Gastrocnemius medialis (tissue), 4 donors: ENCODE measurements at regions not wholly inside any gene's neighbourhood (a gene's known extent, or its start where the extent isn't known, plus 50 kb on each side); places are given as distances from the start of the nearest gene placed in this dataset.

Experiments
- ATAC-seq, 2 donors: fragments of 150-250 bp; one replicate each; pipeline ENCODE4 v1.9.1; 2016
- DNase-seq, 2 donors: peaks; one replicate each; pipeline ENCODE4 v3.0.0-alpha.2; 2019
- H3K27ac ChIP-seq, 4 donors: fragments of 200-600 bp; sonication (generic); 1 replicate in 1 of 4; 2 replicates in 3 of 4; pipeline ENCODE4 v1.5.1; 2016 to 2018; ENCODE audit warnings: mild to moderate bottlenecking in 2 of 4, moderate library complexity in 1 of 4
- H3K27me3 ChIP-seq, 3 donors: fragments of 200-600 bp; sonication (generic) in 2 of 3; 1 replicate in 1 of 3; 2 replicates in 2 of 3; pipeline versions ENCODE4 v1.5.1 to v1.6.0; 2016 to 2019; ENCODE audit warnings: mild to moderate bottlenecking in 1 of 3, moderate library complexity in 1 of 3
- H3K36me3 ChIP-seq, 2 donors: fragments of 200-600 bp; sonication (generic) in 1 of 2; one replicate each; pipeline ENCODE4 v1.5.1; 2017 to 2018
- H3K4me1 ChIP-seq, 2 donors: fragments of 200-600 bp; sonication (generic) in 1 of 2; one replicate each; pipeline ENCODE4 v1.5.1; 2016 to 2017; ENCODE audit warnings: mild to moderate bottlenecking in 2 of 2
- H3K4me3 ChIP-seq, 4 donors: fragments of 200-600 bp; sonication (generic) in 3 of 4; 1 replicate in 1 of 4; 2 replicates in 3 of 4; pipeline ENCODE4 v1.5.1; 2016 to 2019; ENCODE audit warnings: mild to moderate bottlenecking in 2 of 4
- H3K9me3 ChIP-seq, 3 donors: fragments of 200-600 bp; sonication (generic) in 2 of 3; 1 replicate in 1 of 3; 2 replicates in 2 of 3; pipeline ENCODE4 v1.5.1; 2016 to 2019
- POLR2A ChIP-seq, 2 donors: fragments of 450-650 bp; IDR thresholded peaks; one replicate each; pipeline ENCODE4 v1.6.1; 2017; ENCODE audit warnings: antibody characterized with exemption in 2 of 2, mild to moderate bottlenecking in 2 of 2, moderate library complexity in 2 of 2
- in situ Hi-C, 4 donors: fragments of 200-750 bp; cut with MboI; loops; one replicate each; pipeline versions ENCODE4 v1.15.0 to v1.8.0; 2017; ENCODE audit warnings: low sequenced_read_pairs in 4 of 4
- intact Hi-C: fragments of 100-400 bp; cut with DNase I; formaldehyde crosslinking; loops from one replicate; pipeline ENCODE4 v1.15.1; 2023; ENCODE audit warnings: low total_unique reads
- TF ChIP-seq, protein P1 (sequence below), 5 experiments: fragments of 450-650 bp in 3 of 5; fragments of 200-600 bp in 2 of 5; sonication (generic) in 2 of 5; IDR thresholded peaks in 4 of 5; conservative IDR thresholded peaks in 1 of 5; 1 replicate in 4 of 5; 2 replicates in 1 of 5; pipeline ENCODE4 v1.5.1; 2016 to 2019; ENCODE audit warnings: antibody characterized with exemption in 5 of 5, mild to moderate bottlenecking in 3 of 5, moderate library complexity in 3 of 5

DNA sequence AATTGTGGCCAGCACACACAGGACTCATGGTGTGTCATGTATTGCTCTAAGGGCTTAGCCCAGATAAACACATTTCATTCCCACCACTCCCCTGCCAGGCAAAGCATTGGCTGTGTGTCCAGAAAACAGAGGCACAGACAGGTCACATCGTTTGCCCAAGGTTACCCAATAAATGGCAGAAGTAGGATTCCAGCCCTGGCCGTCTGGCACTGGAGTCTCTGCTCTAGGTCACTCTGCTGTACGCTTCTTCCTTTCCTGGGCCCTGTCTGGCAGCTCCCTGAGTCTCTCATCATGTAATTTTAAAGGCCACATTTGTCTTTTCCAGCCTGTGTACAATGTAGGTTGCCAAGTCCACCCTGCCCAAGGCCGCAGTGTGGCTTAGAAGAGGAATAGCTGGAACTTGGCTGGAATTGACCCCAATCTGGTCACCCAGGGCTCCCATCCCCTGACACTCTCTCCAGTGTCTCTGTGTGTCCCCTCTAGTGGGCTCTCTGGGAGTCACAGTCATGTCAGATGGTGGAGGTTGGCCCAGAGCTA is 264.5 kb upstream of the TSHZ3 start:
- Histone ChIP-seq H3K9me3 (no peaks in the 10 kb centered on the region), H3K4me3 (no peak overlapping the region), H3K27me3 (peaks cover 0 to 1% (median 0%) of the 10 kb centered on the region in 3 donors), H3K36me3 (no peaks in the 10 kb centered on the region), H3K27ac (no peak overlapping the region), H3K4me1 (no peaks in the 10 kb centered on the region)
- DNase-seq (peak in 1 of 2 donors; percentile 14), ATAC-seq (peak in 1 of 2 donors; percentile 50)
- no peak for TF ChIP-seq POLR2A (IDR thresholded peaks at IDR 0.05)
- TF ChIP-seq, protein P1, sequence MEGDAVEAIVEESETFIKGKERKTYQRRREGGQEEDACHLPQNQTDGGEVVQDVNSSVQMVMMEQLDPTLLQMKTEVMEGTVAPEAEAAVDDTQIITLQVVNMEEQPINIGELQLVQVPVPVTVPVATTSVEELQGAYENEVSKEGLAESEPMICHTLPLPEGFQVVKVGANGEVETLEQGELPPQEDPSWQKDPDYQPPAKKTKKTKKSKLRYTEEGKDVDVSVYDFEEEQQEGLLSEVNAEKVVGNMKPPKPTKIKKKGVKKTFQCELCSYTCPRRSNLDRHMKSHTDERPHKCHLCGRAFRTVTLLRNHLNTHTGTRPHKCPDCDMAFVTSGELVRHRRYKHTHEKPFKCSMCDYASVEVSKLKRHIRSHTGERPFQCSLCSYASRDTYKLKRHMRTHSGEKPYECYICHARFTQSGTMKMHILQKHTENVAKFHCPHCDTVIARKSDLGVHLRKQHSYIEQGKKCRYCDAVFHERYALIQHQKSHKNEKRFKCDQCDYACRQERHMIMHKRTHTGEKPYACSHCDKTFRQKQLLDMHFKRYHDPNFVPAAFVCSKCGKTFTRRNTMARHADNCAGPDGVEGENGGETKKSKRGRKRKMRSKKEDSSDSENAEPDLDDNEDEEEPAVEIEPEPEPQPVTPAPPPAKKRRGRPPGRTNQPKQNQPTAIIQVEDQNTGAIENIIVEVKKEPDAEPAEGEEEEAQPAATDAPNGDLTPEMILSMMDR (IDR thresholded peaks at IDR 0.05 in 4 of 5, conservative IDR thresholded peaks at IDR 0.05 in 1 of 5): no peak
- in situ Hi-C loops: no loop called here
- intact Hi-C loops: no loop called here

DNA sequence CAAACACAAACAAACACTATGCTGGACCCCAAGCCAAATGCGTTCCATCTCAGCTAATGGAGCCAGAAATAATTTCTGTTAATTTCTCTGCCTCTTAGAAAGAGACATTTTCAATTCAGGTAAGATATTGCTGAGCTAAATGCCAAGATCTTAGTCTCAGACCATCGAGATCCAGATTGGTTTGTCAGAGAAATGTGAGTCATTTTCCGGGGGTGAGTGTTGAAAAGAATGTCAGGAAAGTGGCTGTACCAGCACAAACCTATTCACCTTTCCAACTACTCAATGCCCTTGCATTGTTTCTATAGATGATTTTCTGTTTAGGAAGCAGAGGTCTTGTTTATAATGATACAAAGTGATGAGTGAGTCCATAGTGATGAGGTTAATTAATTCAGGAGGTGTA is 266.8 kb upstream of the TSHZ3 start:
- no peaks in the 10 kb centered on the region for H3K36me3 ChIP-seq
- no peaks in the 10 kb centered on the region for H3K27me3 ChIP-seq
- no peak overlapping the region for H3K27ac ChIP-seq
- H3K4me1 ChIP-seq: no peaks in the 10 kb centered on the region
- in situ Hi-C loops (no loop called here), intact Hi-C loops (no loop called here)
- H3K4me3 ChIP-seq: no peak overlapping the region
- DNase-seq (no peak), ATAC-seq (no peak)
- TF ChIP-seq, protein P1 (IDR thresholded peaks at IDR 0.05 in 4 of 5, conservative IDR thresholded peaks at IDR 0.05 in 1 of 5): no peak
- TF ChIP-seq POLR2A (IDR thresholded peaks at IDR 0.05): no peak
- no peaks in the 10 kb centered on the region for H3K9me3 ChIP-seq

DNA sequence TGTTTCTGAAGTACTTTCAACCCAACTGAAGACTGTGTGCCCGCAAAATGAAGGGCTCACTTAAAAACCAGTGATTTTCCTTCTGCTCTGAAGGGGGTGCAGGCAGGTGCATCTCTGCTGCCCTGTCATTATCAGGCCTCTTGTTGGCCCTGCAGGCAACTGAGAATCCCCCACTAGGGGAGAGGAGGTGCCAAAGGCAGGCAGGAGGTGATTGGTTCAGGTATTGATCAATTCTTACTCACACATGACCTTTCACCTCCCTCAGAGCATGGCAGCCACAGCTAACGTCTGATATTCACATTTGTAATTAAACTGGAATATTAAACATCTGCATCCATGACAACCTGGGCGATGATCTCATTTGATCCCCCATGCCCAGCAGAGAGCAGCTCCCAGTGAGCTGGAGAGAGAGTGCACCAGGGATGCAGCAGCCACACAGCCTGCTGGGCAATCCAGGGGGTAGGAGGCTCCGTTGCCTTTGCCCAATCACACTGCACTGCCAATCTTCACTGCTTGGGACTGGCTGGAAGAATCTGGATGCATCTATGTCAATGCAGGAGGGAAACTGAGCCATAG is 267.9 kb upstream of the TSHZ3 start:
- H3K4me3 ChIP-seq: no peak overlapping the region
- intact Hi-C loops: no loop called here
- ATAC-seq: no peak
- in situ Hi-C loops: no loop called here
- H3K27ac ChIP-seq: no peak overlapping the region
- no peaks in the 10 kb centered on the region for H3K4me1 ChIP-seq
- H3K27me3 ChIP-seq: no peaks in the 10 kb centered on the region
- no peak for DNase-seq
- no peaks in the 10 kb centered on the region for H3K9me3 ChIP-seq
- H3K36me3 ChIP-seq: no peaks in the 10 kb centered on the region
- TF ChIP-seq POLR2A (IDR thresholded peaks at IDR 0.05): no peak
- TF ChIP-seq, protein P1 (IDR thresholded peaks at IDR 0.05 in 4 of 5, conservative IDR thresholded peaks at IDR 0.05 in 1 of 5): no peak

DNA sequence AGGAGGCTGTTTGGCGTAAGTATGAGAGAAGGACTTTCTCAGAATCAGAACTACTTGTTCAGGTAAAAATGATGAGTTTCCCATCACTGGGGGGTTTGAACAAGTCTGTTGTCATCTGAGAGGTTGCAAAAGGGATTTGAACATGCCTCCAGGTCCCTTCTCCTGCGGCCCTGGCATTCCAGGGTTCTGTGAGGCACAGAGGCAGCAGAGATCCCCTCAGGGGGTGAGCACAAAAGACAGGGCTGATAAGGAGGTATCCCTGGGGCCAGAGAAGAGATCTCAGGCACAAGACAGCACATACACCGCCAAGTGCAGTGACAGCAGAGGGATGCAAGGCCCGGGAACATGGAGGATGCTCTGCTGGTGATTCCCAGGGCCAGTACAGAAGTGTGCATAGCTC is 275.8 kb upstream of the TSHZ3 start:
- Histone ChIP-seq H3K27me3 (no peaks in the 10 kb centered on the region), H3K4me1 (no peaks in the 10 kb centered on the region), H3K9me3 (no peaks in the 10 kb centered on the region), H3K4me3 (no peak overlapping the region), H3K36me3 (no peaks in the 10 kb centered on the region), H3K27ac (no peak overlapping the region)
- TF ChIP-seq, protein P1 (IDR thresholded peaks at IDR 0.05 in 4 of 5, conservative IDR thresholded peaks at IDR 0.05 in 1 of 5): no peak
- no peak for TF ChIP-seq POLR2A (IDR thresholded peaks at IDR 0.05)
- DNase-seq (no peak), ATAC-seq (no peak)
- in situ Hi-C loops: no loop called here
- intact Hi-C loops: no loop called here

DNA sequence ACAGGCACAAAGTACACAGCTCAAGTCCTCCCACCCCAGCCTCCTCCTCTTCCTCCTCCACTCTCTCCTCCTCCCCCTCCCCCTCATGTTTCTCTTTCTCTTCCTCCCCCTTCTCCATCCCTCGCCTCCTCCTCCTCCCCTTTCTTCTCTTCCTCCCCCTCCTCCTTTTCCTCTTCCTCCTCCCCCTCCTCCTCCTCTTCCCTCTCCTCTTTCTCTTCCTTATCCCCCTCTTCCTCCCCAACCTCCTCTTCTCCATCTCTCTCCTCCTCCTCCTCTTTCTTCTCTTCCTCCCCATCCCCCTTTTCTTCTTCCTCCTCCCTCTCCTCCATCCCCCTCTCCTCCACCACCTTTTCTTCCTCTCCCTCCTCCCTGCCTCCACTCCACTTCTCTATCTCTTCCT is 276.3 kb upstream of the TSHZ3 start:
- no peak overlapping the region for H3K4me3 ChIP-seq
- no peaks in the 10 kb centered on the region for H3K9me3 ChIP-seq
- ATAC-seq: no peak
- no peaks in the 10 kb centered on the region for H3K4me1 ChIP-seq
- H3K27ac ChIP-seq: no peak overlapping the region
- TF ChIP-seq POLR2A (IDR thresholded peaks at IDR 0.05): no peak
- TF ChIP-seq, protein P1 (IDR thresholded peaks at IDR 0.05 in 4 of 5, conservative IDR thresholded peaks at IDR 0.05 in 1 of 5): no peak
- intact Hi-C loops (no loop called here), in situ Hi-C loops (no loop called here)
- no peaks in the 10 kb centered on the region for H3K36me3 ChIP-seq
- no peak for DNase-seq
- no peaks in the 10 kb centered on the region for H3K27me3 ChIP-seq
